CD14-positive monocyte (primary cell): ENCODE measurements at regions not wholly inside any gene's neighbourhood (a gene's known extent, or its start where the extent isn't known, plus 50 kb on each side); places are given as distances from the start of the nearest gene placed in this dataset.

Experiments
- DNase-seq, 3 donors: peaks; one replicate each; pipeline ENCODE4 v3.0.0-alpha.2; 2011 to 2022
- H2AFZ ChIP-seq: 2 replicates; pipeline ENCODE4 v1.6.0; 2012; ENCODE audit warnings: mild to moderate bottlenecking, low read depth, low read length, inconsistent platforms; ENCODE audit not compliant: insufficient read depth, poor library complexity, severe bottlenecking
- H3K27ac ChIP-seq, 2 donors: 1 replicate in 1 of 2; 2 replicates in 1 of 2; pipeline ENCODE4 v1.5.1; 2012 to 2013; ENCODE audit warnings: low read length in 2 of 2, control low read depth in 1 of 2, inconsistent platforms in 1 of 2, low read depth in 1 of 2, mild to moderate bottlenecking in 1 of 2
- H3K27me3 ChIP-seq, 2 donors: one replicate each; pipeline versions ENCODE4 v1.6.0 to v1.6.1; 2011 to 2013; ENCODE audit warnings: low read length in 2 of 2; ENCODE audit not compliant: control insufficient read depth in 2 of 2, insufficient read depth in 2 of 2
- H3K36me3 ChIP-seq, 2 donors: replicated peaks in 1 of 2; 1 replicate in 1 of 2; 2 replicates in 1 of 2; pipeline versions ENCODE4 v1.5.1 to v1.6.1; 2012 to 2013; ENCODE audit warnings: low read length in 2 of 2, control low read depth in 1 of 2, inconsistent platforms in 1 of 2, mild to moderate bottlenecking in 1 of 2; ENCODE audit not compliant: insufficient read depth in 2 of 2, control insufficient read depth in 1 of 2
- H3K4me1 ChIP-seq, 2 donors: 1 replicate in 1 of 2; 2 replicates in 1 of 2; pipeline versions ENCODE4 v1.5.1 to v1.6.1; 2012 to 2013; ENCODE audit warnings: low read length in 2 of 2, control low read depth in 1 of 2, inconsistent platforms in 1 of 2, mild to moderate bottlenecking in 1 of 2, moderate library complexity in 1 of 2; ENCODE audit not compliant: insufficient read depth in 2 of 2, control insufficient read depth in 1 of 2
- H3K4me2 ChIP-seq: replicated peaks from 2 replicates; pipeline ENCODE3; 2012; ENCODE audit warnings: low read length, moderate library complexity, mild to moderate bottlenecking; ENCODE audit not compliant: poor library complexity, severe bottlenecking; ENCODE audit errors: extremely low read depth
- H3K4me3 ChIP-seq, 3 experiments: fragments of 200-600 bp in 1 of 3; sonication (generic) in 1 of 3; replicated peaks in 1 of 3; 1 replicate in 2 of 3; 2 replicates in 1 of 3; pipeline ENCODE4 v1.5.1; 2011 to 2013; ENCODE audit warnings: low read length in 3 of 3, mild to moderate bottlenecking in 3 of 3, control low read depth in 2 of 3, low read depth in 2 of 3, inconsistent platforms in 1 of 3, moderate library complexity in 1 of 3
- H3K79me2 ChIP-seq: 2 replicates; pipeline ENCODE4 v1.6.0; 2012; ENCODE audit warnings: mild to moderate bottlenecking, control low read depth, inconsistent platforms, low read length, moderate library complexity; ENCODE audit not compliant: insufficient read depth
- H3K9ac ChIP-seq: 2 replicates; pipeline ENCODE4 v1.6.0; 2017; ENCODE audit warnings: low read length, mild to moderate bottlenecking; ENCODE audit not compliant: insufficient read depth, poor library complexity, severe bottlenecking
- H3K9me3 ChIP-seq, 2 donors: replicated peaks in 1 of 2; 1 replicate in 1 of 2; 2 replicates in 1 of 2; pipeline versions ENCODE4 v1.5.1 to v1.6.1; 2012 to 2013; ENCODE audit warnings: low read length in 2 of 2, control low read depth in 1 of 2; ENCODE audit not compliant: control insufficient read depth in 1 of 2, insufficient read depth in 1 of 2
- H4K20me1 ChIP-seq: 2 replicates; pipeline ENCODE4 v1.6.0; 2012; ENCODE audit warnings: mild to moderate bottlenecking, low read length, control low read depth, moderate library complexity; ENCODE audit not compliant: insufficient read depth
- H3K27ac Mint-ChIP-seq, 7 donors: one replicate each; pipeline ENCODE4 v1.8.0; 2020; ENCODE audit warnings: mild to moderate bottlenecking in 7 of 7, mixed read lengths in 7 of 7, moderate library complexity in 6 of 7, inconsistent platforms in 2 of 7
- H3K27me3 Mint-ChIP-seq, 3 donors: one replicate each; pipeline ENCODE4 v1.8.0; 2021 to 2022; ENCODE audit warnings: low read depth in 3 of 3, mild to moderate bottlenecking in 3 of 3, mixed read lengths in 3 of 3, moderate library complexity in 3 of 3, inconsistent platforms in 1 of 3
- H3K36me3 Mint-ChIP-seq, 2 donors: one replicate each; pipeline ENCODE4 v1.8.0; 2020; ENCODE audit warnings: mixed read lengths in 2 of 2, inconsistent platforms in 1 of 2, mild to moderate bottlenecking in 1 of 2
- H3K4me1 Mint-ChIP-seq: one replicate; pipeline ENCODE4 v1.8.0; 2020; ENCODE audit warnings: mild to moderate bottlenecking, mixed read lengths
- H3K4me3 Mint-ChIP-seq, 2 donors: one replicate each; pipeline ENCODE4 v1.8.0; 2020; ENCODE audit warnings: mild to moderate bottlenecking in 2 of 2, mixed read lengths in 2 of 2, moderate library complexity in 1 of 2
- H3K9me3 Mint-ChIP-seq, 7 donors: one replicate each; pipeline ENCODE4 v1.8.0; 2020 to 2022; ENCODE audit warnings: mixed read lengths in 7 of 7, mild to moderate bottlenecking in 6 of 7, moderate library complexity in 6 of 7, inconsistent platforms in 2 of 7
- WGBS: methylation state at CpG from one replicate; pipeline ENCODE4 v1.1.5; 2013; ENCODE audit warnings: missing lambda C conversion rate; ENCODE audit not compliant: insufficient coverage; 5-methylcytosine and 5-hydroxymethylcytosine counted together
- intact Hi-C, 2 donors: fragments of 100-400 bp; cut with micrococcal nuclease; formaldehyde crosslinking; loops; one replicate each; pipeline versions ENCODE4 v1.15.0 to v1.15.1; 2023
- TF ChIP-seq, protein P1 (sequence below): fragments of 200-600 bp; IDR thresholded peaks from one replicate; pipeline ENCODE4 v1.8.0; 2022; ENCODE audit warnings: antibody characterized with exemption, mild to moderate bottlenecking

DNA sequence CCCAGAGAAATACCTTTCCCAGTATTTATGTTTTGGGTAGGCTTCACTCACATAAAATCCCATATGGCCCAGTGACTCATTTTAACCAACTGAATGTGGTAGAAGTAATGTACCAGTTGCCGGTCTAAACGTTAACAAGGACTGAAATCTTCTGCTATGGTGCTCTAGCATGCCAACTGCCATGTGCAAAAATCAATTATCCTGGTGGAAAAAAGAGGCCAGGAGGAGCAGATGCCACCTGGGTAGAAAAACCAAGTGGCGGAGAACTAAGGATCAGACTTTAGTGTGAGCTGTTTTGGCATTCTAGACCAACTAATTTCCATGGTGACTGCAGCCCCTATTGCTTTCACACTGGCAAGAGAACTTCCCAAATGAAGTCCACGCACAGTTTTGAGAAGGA, 1660.7 kb upstream of the ADGRL3 start:
- 88% methylated on average over 3 of the region's 4 CpGs for WGBS
- H3K9ac ChIP-seq, result no peak overlapping the region
- H2AFZ ChIP-seq, result no peak overlapping the region
- no peak for DNase-seq
- no peaks in the 10 kb centered on the region for H3K9me3 ChIP-seq
- no peaks in the 10 kb centered on the region for H3K4me1 ChIP-seq
- H3K27ac Mint-ChIP-seq, result no peak overlapping the region
- no peak overlapping the region for H3K4me2 ChIP-seq
- H3K27me3 Mint-ChIP-seq, result no peaks in the 10 kb centered on the region
- no peak overlapping the region for H3K4me3 Mint-ChIP-seq
- no peaks in the 10 kb centered on the region for H3K36me3 ChIP-seq
- no peaks in the 10 kb centered on the region for H4K20me1 ChIP-seq
- no peaks in the 10 kb centered on the region for H3K4me1 Mint-ChIP-seq
- no peaks in the 10 kb centered on the region for H3K79me2 ChIP-seq
- no peak overlapping the region for H3K27ac ChIP-seq
- TF ChIP-seq, protein P1, sequence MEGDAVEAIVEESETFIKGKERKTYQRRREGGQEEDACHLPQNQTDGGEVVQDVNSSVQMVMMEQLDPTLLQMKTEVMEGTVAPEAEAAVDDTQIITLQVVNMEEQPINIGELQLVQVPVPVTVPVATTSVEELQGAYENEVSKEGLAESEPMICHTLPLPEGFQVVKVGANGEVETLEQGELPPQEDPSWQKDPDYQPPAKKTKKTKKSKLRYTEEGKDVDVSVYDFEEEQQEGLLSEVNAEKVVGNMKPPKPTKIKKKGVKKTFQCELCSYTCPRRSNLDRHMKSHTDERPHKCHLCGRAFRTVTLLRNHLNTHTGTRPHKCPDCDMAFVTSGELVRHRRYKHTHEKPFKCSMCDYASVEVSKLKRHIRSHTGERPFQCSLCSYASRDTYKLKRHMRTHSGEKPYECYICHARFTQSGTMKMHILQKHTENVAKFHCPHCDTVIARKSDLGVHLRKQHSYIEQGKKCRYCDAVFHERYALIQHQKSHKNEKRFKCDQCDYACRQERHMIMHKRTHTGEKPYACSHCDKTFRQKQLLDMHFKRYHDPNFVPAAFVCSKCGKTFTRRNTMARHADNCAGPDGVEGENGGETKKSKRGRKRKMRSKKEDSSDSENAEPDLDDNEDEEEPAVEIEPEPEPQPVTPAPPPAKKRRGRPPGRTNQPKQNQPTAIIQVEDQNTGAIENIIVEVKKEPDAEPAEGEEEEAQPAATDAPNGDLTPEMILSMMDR, result no peak
- no peaks in the 10 kb centered on the region for H3K27me3 ChIP-seq
- H3K36me3 Mint-ChIP-seq, result no peaks in the 10 kb centered on the region
- H3K4me3 ChIP-seq, result no peak overlapping the region
- peaks cover 0 to 6% (median 2%) of the 10 kb centered on the region in 7 donors for H3K9me3 Mint-ChIP-seq
- intact Hi-C loops, result no loop called here

DNA sequence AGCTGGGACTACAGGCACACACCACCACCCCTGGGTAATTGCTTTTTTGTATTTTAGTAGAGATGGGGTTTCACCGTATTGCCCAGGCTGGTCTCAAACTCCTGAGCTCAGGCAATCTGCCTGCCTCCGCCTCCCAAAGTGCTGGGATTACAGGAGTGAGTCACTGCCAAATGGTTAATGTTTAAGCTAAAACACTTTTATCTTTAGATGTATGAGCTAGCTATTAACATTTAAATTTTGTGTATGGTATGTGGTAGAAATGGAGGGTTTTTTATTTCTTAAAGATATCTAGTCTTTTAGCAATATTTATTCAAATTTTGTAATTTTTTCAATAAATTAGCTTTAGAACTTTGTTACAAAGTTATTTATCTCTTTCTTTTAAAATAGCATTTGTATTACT, 1659.8 kb upstream of the ADGRL3 start:
- no peak for DNase-seq
- Mint-ChIP-seq H3K27ac (no peak overlapping the region), H3K36me3 (no peaks in the 10 kb centered on the region), H3K27me3 (no peaks in the 10 kb centered on the region), H3K4me3 (no peak overlapping the region), H3K9me3 (peaks cover 0 to 7% (median 2%) of the 10 kb centered on the region in 7 donors), H3K4me1 (no peaks in the 10 kb centered on the region)
- no peak overlapping the region for H3K4me3 ChIP-seq
- H3K9ac ChIP-seq, result no peak overlapping the region
- H4K20me1 ChIP-seq, result no peaks in the 10 kb centered on the region
- intact Hi-C loops, result no loop called here
- TF ChIP-seq, protein P1, result no peak
- no CpG with 5 or more reads among the region's 2 CpGs for WGBS
- no peaks in the 10 kb centered on the region for H3K27me3 ChIP-seq
- H3K27ac ChIP-seq, result no peak overlapping the region
- H3K79me2 ChIP-seq, result no peaks in the 10 kb centered on the region
- no peak overlapping the region for H3K4me2 ChIP-seq
- H3K36me3 ChIP-seq, result no peaks in the 10 kb centered on the region
- H3K9me3 ChIP-seq, result peaks cover 0 to 5% of the 10 kb centered on the region in 2 donors
- no peaks in the 10 kb centered on the region for H3K4me1 ChIP-seq
- no peak overlapping the region for H2AFZ ChIP-seq
